ENCODE measurements at regions not wholly inside any gene's neighbourhood (a gene's known extent, or its start where the extent isn't known, plus 50 kb on each side); places are given as distances from the start of the nearest gene placed in this dataset.

- no peak for DNase-seq
Observed at GRCh38 chr5:148913985-148914431, 87.6 kb downstream of the ADRB2 start.

- no peak for DNase-seq
Observed at GRCh38 chr5:148915224-148915817, 88.9 kb downstream of the ADRB2 start.

- DNase-seq, result no peak
Observed at GRCh38 chr5:148920646-148921288, 94.4 kb downstream of the ADRB2 start.

GRCh38 chr5:148921350-148921749 is 94.9 kb downstream of the ADRB2 start:
- DNase-seq, result no peak

GRCh38 chr5:148922606-148923005 is 96.2 kb downstream of the ADRB2 start:
- no peak for DNase-seq

GRCh38 chr5:148923023-148923422 is 96.6 kb downstream of the ADRB2 start:
- no peak for DNase-seq

- DNase-seq, result no peak
Observed at GRCh38 chr5:148924817-148925216, 98.4 kb downstream of the ADRB2 start.

GRCh38 chr5:148926207-148926606 is 99.8 kb downstream of the ADRB2 start:
- no peak for DNase-seq

GRCh38 chr5:148927307-148927946 is 101.0 kb downstream of the ADRB2 start:
- DNase-seq, result no peak

GRCh38 chr5:148928141-148928540 is 101.7 kb downstream of the ADRB2 start:
- no peak for DNase-seq

GRCh38 chr5:148931453-148932057 is 105.1 kb downstream of the ADRB2 start:
- no peak for DNase-seq

- DNase-seq, result no peak
Observed at GRCh38 chr5:148932355-148932935, 106.0 kb downstream of the ADRB2 start.

- no peak for DNase-seq
Observed at GRCh38 chr5:148933903-148934432, 107.6 kb downstream of the ADRB2 start.

GRCh38 chr5:148934895-148935400 is 108.5 kb downstream of the ADRB2 start:
- DNase-seq, result no peak

- DNase-seq, result no peak
Observed at GRCh38 chr5:148937239-148937638, 110.8 kb downstream of the ADRB2 start.

GRCh38 chr5:148937830-148938521 is 111.6 kb downstream of the ADRB2 start:
- no peak for DNase-seq

GRCh38 chr5:148938522-148938882 is 112.1 kb downstream of the ADRB2 start:
- DNase-seq, result no peak

GRCh38 chr5:148939676-148940075 is 113.3 kb downstream of the ADRB2 start:
- no peak for DNase-seq

- no peak for DNase-seq
Observed at GRCh38 chr5:148941810-148942209, 115.4 kb downstream of the ADRB2 start.

- DNase-seq, result no peak
Observed at GRCh38 chr5:148949841-148950470, 112.9 kb downstream of the SH3TC2 start.

- no peak for DNase-seq
Observed at GRCh38 chr5:148950471-148950863, 112.4 kb downstream of the SH3TC2 start.

- DNase-seq, result no peak
Observed at GRCh38 chr5:148950892-148951291, 112.0 kb downstream of the SH3TC2 start.

Measured in NCI-H510A treated with DMSO at 0.1 percent for 48 hours (cell line).